ENCODE measurements at regions not wholly inside any gene's neighbourhood (a gene's known extent, or its start where the extent isn't known, plus 50 kb on each side); places are given as distances from the start of the nearest gene placed in this dataset.
A peak's percentile ranks its signal among the peaks of the same experiment; 100 is the strongest.

GRCh38 chr11:122309262-122309925, 193.4 kb upstream of the BLID start:
- DNase-seq: no peak

DNA sequence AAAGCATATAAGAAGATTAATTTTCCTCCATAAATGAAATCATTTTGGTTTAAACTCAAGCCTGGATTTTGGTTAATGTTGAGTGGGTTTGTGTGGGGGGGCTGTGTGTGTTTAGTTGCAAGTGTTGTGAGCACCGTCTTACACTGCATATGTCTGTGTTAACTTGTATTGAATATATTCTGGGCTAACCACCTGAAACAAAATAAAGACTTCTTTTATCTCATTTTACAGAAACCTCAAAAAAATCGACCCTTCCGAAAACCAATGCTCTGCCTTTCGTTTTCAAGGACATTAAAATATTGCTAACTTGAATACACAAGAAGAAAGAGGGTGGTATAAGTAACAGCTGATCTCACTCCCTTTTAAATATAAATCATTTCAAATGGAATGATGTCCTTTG, 192.2 kb upstream of the BLID start:
- DNase-seq: no peak

GRCh38 chr11:122307476-122308035, 191.5 kb upstream of the BLID start:
- DNase-seq: no peak

- DNase-seq: no peak
Measured at GRCh38 chr11:122306831-122307391, 190.9 kb upstream of the BLID start.

DNA sequence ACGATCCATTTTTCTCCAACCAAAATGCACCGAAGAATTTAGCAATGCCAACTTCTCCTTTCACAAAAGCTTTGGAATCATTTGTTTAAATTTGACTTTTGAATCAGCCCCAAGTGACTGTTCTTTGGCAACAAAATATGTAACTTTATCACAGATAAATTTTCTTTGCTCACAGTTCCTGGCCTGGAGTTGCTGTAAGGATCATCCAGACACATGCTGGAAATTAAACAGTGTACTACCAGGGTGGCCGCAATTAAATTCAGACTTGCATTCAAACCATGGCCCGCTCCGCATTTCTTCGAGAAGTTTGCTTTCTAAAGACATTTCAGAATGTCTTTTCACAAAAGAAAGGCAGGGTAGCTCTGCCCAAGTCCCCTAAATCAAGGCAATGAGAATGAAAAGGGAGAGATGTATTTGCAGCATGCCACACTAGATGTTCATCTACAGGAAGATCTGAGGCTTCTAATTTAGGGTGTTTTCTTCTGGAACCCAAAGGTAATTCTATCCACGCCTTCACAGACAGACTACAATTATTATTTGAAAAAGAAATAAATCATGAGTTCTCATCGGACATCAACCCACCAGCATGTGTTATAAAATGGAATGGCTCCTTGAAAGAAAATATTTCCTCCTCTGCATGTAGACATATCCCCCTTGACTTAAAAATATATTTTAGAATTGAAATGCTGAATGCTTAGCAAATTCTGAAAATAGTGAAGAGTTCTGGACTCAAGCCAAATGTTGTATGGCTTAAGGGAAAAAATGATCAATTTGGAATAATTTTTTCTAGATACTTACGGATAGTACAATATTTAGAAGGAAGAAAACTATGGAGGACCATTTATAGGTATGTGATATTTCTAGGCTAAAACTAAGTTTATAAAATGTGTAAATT, 189.7 kb upstream of the BLID start:
- no peak for DNase-seq

- no peak for DNase-seq
Measured at GRCh38 chr11:122304973-122305372, 189.0 kb upstream of the BLID start.

GRCh38 chr11:122304306-122304705, 188.3 kb upstream of the BLID start:
- DNase-seq: no peak

- no peak for DNase-seq
Measured at GRCh38 chr11:122294041-122294440, 178.0 kb upstream of the BLID start.

GRCh38 chr11:122293296-122294023, 177.4 kb upstream of the BLID start:
- DNase-seq: no peak

DNA sequence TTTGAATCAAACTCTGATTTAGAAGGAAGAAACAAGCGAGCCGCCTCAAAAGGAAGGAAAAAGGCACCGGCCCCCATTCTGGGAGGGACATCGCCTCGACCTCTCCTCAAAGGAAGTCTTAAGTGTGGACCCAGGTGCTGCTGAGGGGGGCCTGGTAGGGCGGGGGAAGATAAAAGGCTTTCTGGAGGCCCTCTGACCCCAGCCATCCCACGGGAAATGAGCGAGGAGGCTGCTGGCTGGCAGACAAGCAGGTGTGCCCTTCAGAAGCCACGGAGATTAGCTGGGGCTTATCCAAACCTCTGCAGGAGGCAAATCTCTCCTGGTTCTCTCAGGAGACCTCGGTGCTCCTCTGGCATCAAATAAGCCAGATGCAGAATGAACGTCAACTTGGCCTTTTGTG, 171.4 kb upstream of the BLID start:
- peak; percentile 80 for DNase-seq

GRCh38 chr11:122285070-122285988, 169.3 kb upstream of the BLID start:
- DNase-seq: no peak

GRCh38 chr11:122280870-122281269, 164.9 kb upstream of the BLID start:
- no peak for DNase-seq

GRCh38 chr11:122279194-122279593, 163.2 kb upstream of the BLID start:
- no peak for DNase-seq

GRCh38 chr11:122277493-122277892, 161.5 kb upstream of the BLID start:
- no peak for DNase-seq

- no peak for DNase-seq
Measured at GRCh38 chr11:122276221-122276620, 160.2 kb upstream of the BLID start.

DNA sequence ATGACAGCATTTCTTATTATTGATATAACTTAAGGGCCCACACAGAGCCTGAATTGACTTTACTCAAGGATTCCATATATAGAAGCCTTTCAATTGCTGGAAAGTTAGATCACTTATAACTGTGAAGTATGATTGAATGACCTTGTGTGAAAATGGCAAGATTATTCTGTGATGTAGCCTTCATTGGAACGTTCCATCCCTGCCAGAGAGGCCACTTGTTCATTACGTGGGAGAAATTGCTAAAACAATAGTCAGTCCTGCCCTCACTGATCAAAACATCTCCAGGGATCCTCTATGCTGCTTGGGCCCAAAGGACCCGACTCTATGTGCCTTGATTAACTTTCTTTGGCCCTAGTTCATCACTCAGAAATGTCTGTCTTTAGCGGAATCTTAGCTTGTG, 159.5 kb upstream of the BLID start:
- no peak for DNase-seq

GRCh38 chr11:122273476-122274191, 157.6 kb upstream of the BLID start:
- no peak for DNase-seq

DNA sequence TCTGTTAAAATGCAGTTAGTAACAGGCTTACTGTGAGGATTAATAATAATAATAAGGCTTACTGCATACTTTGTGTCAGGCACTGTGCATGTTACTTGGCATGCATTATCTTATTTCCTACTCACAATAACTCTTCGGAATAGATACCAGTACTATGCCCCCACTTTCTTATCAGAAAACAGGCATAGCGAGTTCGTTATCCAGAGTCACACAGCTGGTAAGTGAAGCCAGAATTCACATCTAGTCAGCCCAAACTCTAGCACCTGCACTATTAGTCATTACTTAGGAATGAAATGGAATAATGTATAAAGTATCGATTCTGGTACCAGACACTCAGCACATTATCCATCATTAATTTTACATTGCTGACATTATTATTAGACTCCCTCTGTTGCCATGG, 155.7 kb upstream of the BLID start:
- no peak for DNase-seq

DNA sequence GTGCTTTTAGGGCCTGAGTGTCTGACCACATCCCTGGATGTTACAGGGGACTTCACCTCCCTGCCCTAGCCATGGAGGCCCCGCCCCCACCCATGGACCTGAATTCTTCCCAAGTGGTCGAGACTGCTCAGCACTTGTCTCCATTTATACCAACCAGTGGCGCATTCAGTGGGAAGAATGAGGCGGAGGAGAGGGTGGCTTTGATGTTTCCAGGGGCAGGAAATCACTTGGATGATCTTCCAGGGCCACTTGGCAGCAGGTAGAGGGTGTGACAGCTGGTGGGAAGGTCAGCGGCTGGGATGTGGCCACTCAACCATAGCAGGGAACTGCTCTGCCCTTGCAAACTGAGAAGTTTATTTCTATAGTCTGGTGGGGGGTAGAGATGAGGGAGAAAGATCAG, 155.1 kb upstream of the BLID start:
- peak; percentile 55 for DNase-seq

DNA sequence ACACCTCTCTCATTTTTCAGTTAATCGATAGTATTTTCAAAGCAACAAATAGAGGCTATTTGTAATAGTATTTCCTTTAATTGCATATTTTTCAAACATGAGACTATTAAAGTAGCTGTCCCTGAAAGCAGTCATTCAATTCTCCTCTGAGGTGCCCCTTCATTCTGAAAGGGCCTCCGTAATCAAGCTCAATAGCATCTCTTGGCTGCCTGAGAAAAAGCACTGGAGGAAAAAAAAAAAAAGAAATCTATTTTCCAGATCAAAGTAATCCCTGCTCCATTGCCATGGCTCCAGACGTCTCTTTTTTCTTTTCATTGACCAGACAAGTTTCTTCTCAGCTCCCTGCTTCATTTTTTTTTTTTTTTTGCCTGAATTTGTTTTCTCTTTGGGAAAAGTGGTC, 154.5 kb upstream of the BLID start:
- peak; percentile 23 for DNase-seq

DNA sequence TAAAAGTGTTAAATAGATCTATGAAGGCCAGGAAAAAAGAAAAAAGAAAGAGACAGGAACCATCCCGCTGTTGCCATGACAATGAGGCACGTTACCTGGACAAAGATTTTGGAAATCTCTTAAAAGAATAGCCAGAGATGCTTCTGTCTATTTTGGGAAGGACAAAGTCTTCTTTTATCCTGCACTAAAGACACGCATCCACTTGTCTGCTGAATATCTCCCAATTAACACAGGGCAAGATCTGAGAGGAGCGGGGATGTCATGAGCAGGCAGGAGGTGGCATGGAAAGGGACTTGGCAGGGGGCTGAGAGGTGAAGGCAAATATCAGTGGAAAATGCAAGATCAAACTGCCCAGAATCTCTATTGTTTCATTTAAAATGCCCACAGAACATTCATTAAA, 153.8 kb upstream of the BLID start:
- DNase-seq: no peak
